IMR-90 (cell line): ENCODE measurements at regions not wholly inside any gene's neighbourhood (a gene's known extent, or its start where the extent isn't known, plus 50 kb on each side); places are given as distances from the start of the nearest gene placed in this dataset.

ENCODE experiments used
- ATAC-seq: fragments of 200-7000 bp; cut with Tn5 transposase; 2 replicates; pipeline ENCODE4 v1.9.1; 2020; ENCODE audit warnings: low read depth, mild to moderate bottlenecking, moderate library complexity
- BruUV-seq: library from RNA; stranded (reverse); fragments of 400-500 nt; replicated peaks from 2 replicates; lab custom pipeline; 2021; lab: Mats Ljungman, UMichigan
- CTCF ChIA-PET: fragments of 300-600 bp; formaldehyde crosslinking; extraction: SDS; loops from one replicate; lab custom pipeline; 2021; ENCODE audit warnings: antibody characterized with exemption; lab: Yijun Ruan, JAX
- POLR2A ChIA-PET: fragments of 300-600 bp; sonication (Branson Sonifier 250); formaldehyde crosslinking; loops from one replicate; lab custom pipeline; 2022; ENCODE audit warnings: antibody characterized with exemption; ENCODE audit not compliant: unreplicated experiment; lab: Charles Lee
- DNase-seq: peaks from one replicate; pipeline ENCODE4 v3.0.0; 2013
- H2AFZ ChIP-seq: replicated peaks from 2 replicates; pipeline ENCODE3; 2013; ENCODE audit warnings: low read length, mild to moderate bottlenecking; ENCODE audit not compliant: poor library complexity
- H2AK5ac ChIP-seq: 2 replicates; pipeline ENCODE4 v1.6.1; 2013; ENCODE audit warnings: low read depth, low read length, inconsistent platforms
- H2AK9ac ChIP-seq: replicated peaks from 2 replicates; pipeline ENCODE3; 2013; ENCODE audit warnings: mild to moderate bottlenecking, low read depth, low read length, moderate library complexity; ENCODE audit not compliant: poor library complexity
- H2BK120ac ChIP-seq: 2 replicates; pipeline ENCODE4 v1.6.1; 2013; ENCODE audit warnings: low read depth, low read length, inconsistent platforms
- H2BK15ac ChIP-seq: 3 replicates; pipeline ENCODE4 v1.6.1; 2013; ENCODE audit warnings: low read depth, low read length, inconsistent platforms
- H2BK20ac ChIP-seq: 2 replicates; pipeline ENCODE4 v1.6.1; 2013; ENCODE audit warnings: low read depth, mild to moderate bottlenecking, inconsistent platforms, low read length, moderate library complexity
- H2BK5ac ChIP-seq: 2 replicates; pipeline ENCODE4 v1.6.1; 2013; ENCODE audit warnings: mild to moderate bottlenecking, low read depth, low read length, inconsistent platforms; ENCODE audit not compliant: poor library complexity, severe bottlenecking
- H3K14ac ChIP-seq: replicated peaks from 2 replicates; pipeline ENCODE4 v1.6.1; 2013; ENCODE audit warnings: low read depth, low read length, inconsistent platforms
- H3K18ac ChIP-seq: 2 replicates; pipeline ENCODE4 v1.6.1; 2013; ENCODE audit warnings: low read depth, low read length, control low read depth
- H3K23ac ChIP-seq: 2 replicates; pipeline ENCODE4 v1.6.1; 2013; ENCODE audit warnings: low read depth, low read length, inconsistent platforms
- H3K27ac ChIP-seq: 2 replicates; pipeline ENCODE4 v1.5.1; 2013; ENCODE audit warnings: mild to moderate bottlenecking, control low read depth, low read length; ENCODE audit not compliant: insufficient read depth
- H3K27me3 ChIP-seq: 2 replicates; pipeline ENCODE4 v1.6.1; 2013; ENCODE audit warnings: low read length; ENCODE audit not compliant: control insufficient read depth, insufficient read depth
- H3K36me3 ChIP-seq: 2 replicates; pipeline ENCODE4 v1.6.1; 2013; ENCODE audit warnings: low read length, mixed read lengths; ENCODE audit not compliant: control insufficient read depth, insufficient read depth
- H3K4ac ChIP-seq: 2 replicates; pipeline ENCODE4 v1.6.1; 2013; ENCODE audit warnings: low read depth, low read length, inconsistent platforms
- H3K4me1 ChIP-seq: 2 replicates; pipeline ENCODE4 v1.6.1; 2013; ENCODE audit warnings: low read length, mixed read lengths; ENCODE audit not compliant: control insufficient read depth, insufficient read depth
- H3K4me2 ChIP-seq: 2 replicates; pipeline ENCODE4 v1.6.1; 2013; ENCODE audit warnings: low read depth, mild to moderate bottlenecking, control low read depth, low read length, moderate library complexity
- H3K4me3 ChIP-seq: 2 replicates; pipeline ENCODE4 v1.5.1; 2013; ENCODE audit warnings: low read depth, mild to moderate bottlenecking, control low read depth, low read length, moderate library complexity; ENCODE audit not compliant: insufficient read depth
- H3K56ac ChIP-seq: 2 replicates; pipeline ENCODE4 v1.6.1; 2013; ENCODE audit warnings: low read length, inconsistent platforms; ENCODE audit not compliant: insufficient read depth; ENCODE audit errors: extremely low read depth
- H3K79me1 ChIP-seq, 2 experiments: 2 replicates each; pipeline ENCODE4 v1.6.1; 2013; ENCODE audit warnings: low read length in 2 of 2, inconsistent platforms in 1 of 2, low read depth in 1 of 2
- H3K9ac ChIP-seq: 2 replicates; pipeline ENCODE4 v1.6.1; 2013; ENCODE audit warnings: low read depth, low read length, control low read depth
- H3K9me1 ChIP-seq: 2 replicates; pipeline ENCODE4 v1.6.1; 2013; ENCODE audit warnings: low read length, inconsistent platforms; ENCODE audit not compliant: insufficient read depth
- H3K9me3 ChIP-seq: 2 replicates; pipeline ENCODE4 v1.6.1; 2013; ENCODE audit warnings: low read length; ENCODE audit not compliant: control insufficient read depth, insufficient read depth
- H4K20me1 ChIP-seq: 2 replicates; pipeline ENCODE4 v1.6.1; 2013; ENCODE audit warnings: low read length, inconsistent platforms; ENCODE audit not compliant: insufficient read depth
- H4K5ac ChIP-seq: 2 replicates; pipeline ENCODE4 v1.6.1; 2013; ENCODE audit warnings: mild to moderate bottlenecking, low read depth, low read length, control low read depth
- H4K8ac ChIP-seq, 2 experiments: 2 replicates each; pipeline ENCODE4 v1.6.1; 2013; ENCODE audit warnings: low read depth in 2 of 2, low read length in 2 of 2, control low read depth in 1 of 2, inconsistent platforms in 1 of 2
- H4K91ac ChIP-seq: 2 replicates; pipeline ENCODE4 v1.6.1; 2013; ENCODE audit warnings: low read depth, low read length, inconsistent platforms; ENCODE audit not compliant: insufficient read depth
- BHLHE40 ChIP-seq: fragments of 150-350 bp; IDR thresholded peaks from 2 replicates; pipeline ENCODE4 v1.6.1; 2016; ENCODE audit warnings: mild to moderate bottlenecking, low read depth, low read length
- CEBPB ChIP-seq: IDR thresholded peaks from 2 replicates; pipeline ENCODE4 v1.6.1; 2012; ENCODE audit warnings: low read depth, low read length, improper control_type of control experiment
- CHD1 ChIP-seq: IDR thresholded peaks from 2 replicates; pipeline ENCODE4 v1.6.1; 2012; ENCODE audit warnings: low read depth, low read length, improper control_type of control experiment
- CTCF ChIP-seq: conservative IDR thresholded peaks from 2 replicates; pipeline ENCODE4 v1.5.1; 2012; ENCODE audit warnings: mild to moderate bottlenecking, low read depth, low read length, improper control_type of control experiment
- FOS ChIP-seq: fragments of 150-350 bp; IDR thresholded peaks from 2 replicates; pipeline ENCODE4 v1.6.1; 2016; ENCODE audit warnings: low read depth, low read length
- MAFK ChIP-seq: IDR thresholded peaks from 2 replicates; pipeline ENCODE4 v1.6.1; 2012; ENCODE audit warnings: low read depth, low read length, improper control_type of control experiment
- MAZ ChIP-seq: IDR thresholded peaks from 2 replicates; pipeline ENCODE4 v1.6.1; 2012; ENCODE audit warnings: low read depth, mild to moderate bottlenecking, low read length, improper control_type of control experiment, moderate library complexity, borderline replicate concordance
- MXI1 ChIP-seq: IDR thresholded peaks from 2 replicates; pipeline ENCODE4 v1.6.1; 2012; ENCODE audit warnings: low read depth, mild to moderate bottlenecking, low read length, moderate library complexity, borderline replicate concordance
- NFE2L2 ChIP-seq: fragments of 150-350 bp; IDR thresholded peaks from 2 replicates; pipeline ENCODE4 v1.6.1; 2016; ENCODE audit warnings: low read depth, mild to moderate bottlenecking, low read length
- RCOR1 ChIP-seq: IDR thresholded peaks from 2 replicates; pipeline ENCODE4 v1.6.1; 2012; ENCODE audit warnings: mild to moderate bottlenecking, low read length, improper control_type of control experiment; ENCODE audit not compliant: insufficient replicate concordance
- SMC3 ChIP-seq: fragments of 150-350 bp; IDR thresholded peaks from 2 replicates; pipeline ENCODE4 v1.6.1; 2016; ENCODE audit warnings: low read depth, mild to moderate bottlenecking, antibody characterized with exemption, low read length, moderate library complexity
- USF2 ChIP-seq: fragments of 150-350 bp; IDR thresholded peaks from 2 replicates; pipeline ENCODE4 v1.6.1; 2017; ENCODE audit warnings: mild to moderate bottlenecking, antibody characterized with exemption, low read length, low read depth
- WGBS, 2 experiments: methylation state at CpG; one replicate each; pipeline versions ENCODE4 v1.1.5 to v1.1.7; 2013; ENCODE audit warnings: missing lambda C conversion rate in 2 of 2; ENCODE audit not compliant: insufficient read length in 1 of 2; ENCODE audit errors: extremely low coverage in 2 of 2; 5-methylcytosine and 5-hydroxymethylcytosine counted together
- dilution Hi-C: fragments of 300-500 bp; cut with HindIII; formaldehyde crosslinking; loops from one replicate; pipeline ENCODE4 v1.14.3; 2018; ENCODE audit warnings: low sequenced_read_pairs; ENCODE audit not compliant: unreplicated experiment
- in situ Hi-C: fragments of 300-500 bp; cut with MboI; formaldehyde crosslinking; loops from 3 replicates; pipeline ENCODE4 v1.14.3; 2019; ENCODE audit warnings: low sequenced_read_pairs, inconsistent platforms, mixed read lengths
- intact Hi-C: fragments of 100-400 bp; cut with micrococcal nuclease; formaldehyde crosslinking; loops from 2 replicates; pipeline ENCODE4 v1.10.0; 2022

GRCh38 chr22:45094825-45095224 lies 68.9 kb upstream of the NUP50 start:
- H3K9me3 ChIP-seq = peaks cover 6% of the 10 kb centered on the region
- no peak overlapping the region for H2BK20ac ChIP-seq
- H2BK120ac ChIP-seq = no peak overlapping the region
- H3K9ac ChIP-seq = no peak overlapping the region
- no peaks in the 10 kb centered on the region for H3K4me1 ChIP-seq
- 94% methylated on average over 3 of the region's 9 CpGs; no CpG with 5 or more reads in 1 of the 2 experiments for WGBS, 2 experiments
- intact Hi-C loops (loop anchor here (5.0 kb wide), 1 partner anchor 138 kb away; no protein-coding TSS in a partner anchor), in situ Hi-C loops (loop anchor here (10.0 kb wide), 2 partner anchors 110 to 270 kb away; no protein-coding TSS in a partner anchor), dilution Hi-C loops (no loop called here)
- H3K4me3 ChIP-seq = no peak overlapping the region
- H4K91ac ChIP-seq = no peak overlapping the region
- peaks cover 36% of the 10 kb centered on the region for H3K27me3 ChIP-seq
- DNase-seq (no peak), ATAC-seq (no peak)
- no peaks in the 10 kb centered on the region for H3K36me3 ChIP-seq
- no peak overlapping the region for H2BK15ac ChIP-seq
- H3K27ac ChIP-seq = no peak overlapping the region
- TF ChIP-seq NFE2L2 (no peak), SMC3 (no peak), USF2 (no peak), MAFK (no peak), RCOR1 (no peak), MXI1 (no peak), FOS (no peak), CHD1 (no peak), MAZ (no peak), CEBPB (no peak), BHLHE40 (no peak), CTCF (no peak)
- no peak overlapping the region for H2AK5ac ChIP-seq
- H3K56ac ChIP-seq = no peak overlapping the region
- H4K8ac ChIP-seq = no peak overlapping the region
- BruUV-seq = no TSS peak
- H3K23ac ChIP-seq = no peak overlapping the region
- POLR2A ChIA-PET = no interaction called here
- no peaks in the 10 kb centered on the region for H4K20me1 ChIP-seq
- CTCF ChIA-PET = no interaction called here
- H3K9me1 ChIP-seq = no peaks in the 10 kb centered on the region
- no peaks in the 10 kb centered on the region for H3K79me1 ChIP-seq
- no peak overlapping the region for H3K14ac ChIP-seq
- H3K4ac ChIP-seq = no peak overlapping the region
- H3K18ac ChIP-seq = no peak overlapping the region
- no peak overlapping the region for H2BK5ac ChIP-seq
- H2AFZ ChIP-seq = no peak overlapping the region
- H3K4me2 ChIP-seq = no peak overlapping the region
- H2AK9ac ChIP-seq = no peak overlapping the region
- H4K5ac ChIP-seq = no peak overlapping the region
